Prostate gland (tissue), 2 donors: ENCODE measurements at regions not wholly inside any gene's neighbourhood (a gene's known extent, or its start where the extent isn't known, plus 50 kb on each side); places are given as distances from the start of the nearest gene placed in this dataset.

Experiments
- DNase-seq: peaks from one replicate; pipeline ENCODE4 v3.0.0-alpha.2; 2019; ENCODE audit warnings: low spot score
- H3K27ac ChIP-seq, 2 donors: fragments of 200-600 bp; sonication (generic); 2 replicates each; pipeline ENCODE4 v1.5.1; 2017 to 2019
- H3K27me3 ChIP-seq: fragments of 200-600 bp; sonication (generic); replicated peaks from 2 replicates; pipeline ENCODE4 v1.5.1; 2019; ENCODE audit not compliant: insufficient read depth
- H3K36me3 ChIP-seq, 2 donors: fragments of 200-600 bp; sonication (generic); 1 replicate in 1 of 2; 2 replicates in 1 of 2; pipeline versions ENCODE4 v1.5.1 to v1.8.1; 2017 to 2019
- H3K4me1 ChIP-seq: fragments of 200-600 bp; sonication (generic); replicated peaks from 2 replicates; pipeline ENCODE4 v1.5.1; 2019
- H3K4me3 ChIP-seq, 2 donors: fragments of 200-600 bp; sonication (generic); 2 replicates each; pipeline ENCODE4 v1.5.1; 2017 to 2019
- H3K9me3 ChIP-seq: fragments of 200-600 bp; sonication (generic); 2 replicates; pipeline ENCODE4 v1.5.1; 2017
- CTCF ChIP-seq, 4 experiments: fragments of 200-600 bp in 2 of 4; fragments of 450-650 bp in 2 of 4; sonication (generic) in 2 of 4; IDR thresholded peaks; 1 replicate in 3 of 4; 2 replicates in 1 of 4; pipeline ENCODE4 v1.5.1; 2016 to 2019; ENCODE audit warnings: antibody characterized with exemption in 4 of 4, mild to moderate bottlenecking in 2 of 4, moderate library complexity in 2 of 4
- POLR2A ChIP-seq: fragments of 450-650 bp; IDR thresholded peaks from one replicate; pipeline ENCODE4 v1.6.1; 2016; ENCODE audit warnings: antibody characterized with exemption, mild to moderate bottlenecking
- POLR2AphosphoS5 ChIP-seq: sonication (generic); formaldehyde crosslinking; IDR thresholded peaks from one replicate; pipeline ENCODE4 v1.6.1; 2017; ENCODE audit warnings: antibody characterized with exemption
- WGBS: methylation state at CpG from one replicate; pipeline ENCODE4 v1.1.5; 2018; 5-methylcytosine and 5-hydroxymethylcytosine counted together
- intact Hi-C: fragments of 100-400 bp; cut with DNase I; formaldehyde crosslinking; loops from one replicate; pipeline ENCODE4 v1.14.2; 2022

GRCh38 chr1:103372866-103373265, 152.6 kb upstream of the RNPC3 start:
- intact Hi-C loops = no loop called here
- H3K27ac ChIP-seq = no peak overlapping the region
- no peaks in the 10 kb centered on the region for H3K36me3 ChIP-seq
- H3K4me1 ChIP-seq = no peaks in the 10 kb centered on the region
- TF ChIP-seq POLR2AphosphoS5 (no peak), CTCF (IDR thresholded peaks at IDR 0.05) (no peak), POLR2A (no peak)
- no peaks in the 10 kb centered on the region for H3K27me3 ChIP-seq
- no peak for DNase-seq
- no peak overlapping the region for H3K4me3 ChIP-seq
- no peaks in the 10 kb centered on the region for H3K9me3 ChIP-seq

- no peak overlapping the region for H3K4me3 ChIP-seq
- TF ChIP-seq POLR2A = no peak
- TF ChIP-seq CTCF (IDR thresholded peaks at IDR 0.05) = no peak
- TF ChIP-seq POLR2AphosphoS5 = no peak
- no peak for DNase-seq
- intact Hi-C loops = no loop called here
- no peak overlapping the region for H3K27ac ChIP-seq
- no peaks in the 10 kb centered on the region for H3K27me3 ChIP-seq
- 75% methylated on average over 2 of the region's 2 CpGs for WGBS
- no peaks in the 10 kb centered on the region for H3K36me3 ChIP-seq
- H3K9me3 ChIP-seq = no peaks in the 10 kb centered on the region
- no peaks in the 10 kb centered on the region for H3K4me1 ChIP-seq
Measured at GRCh38 chr1:103371234-103371633, 154.3 kb upstream of the RNPC3 start.

- no peaks in the 10 kb centered on the region for H3K36me3 ChIP-seq
- H3K9me3 ChIP-seq = no peaks in the 10 kb centered on the region
- no peak for DNase-seq
- WGBS = 84% methylated on average over 4 of the region's 4 CpGs
- no peaks in the 10 kb centered on the region for H3K4me1 ChIP-seq
- H3K27ac ChIP-seq = no peak overlapping the region
- no peaks in the 10 kb centered on the region for H3K27me3 ChIP-seq
- no peak overlapping the region for H3K4me3 ChIP-seq
- intact Hi-C loops = no loop called here
- TF ChIP-seq POLR2AphosphoS5 (no peak), CTCF (IDR thresholded peaks at IDR 0.05) (no peak), POLR2A (no peak)
Measured at GRCh38 chr1:103367186-103367585, 158.3 kb upstream of the RNPC3 start.

GRCh38 chr1:103365860-103366569, 159.5 kb upstream of the RNPC3 start:
- no peak overlapping the region for H3K4me3 ChIP-seq

More at GRCh38 chr1:103365860-103366569, 159.5 kb upstream of the RNPC3 start:
- Histone ChIP-seq H3K9me3 (no peaks in the 10 kb centered on the region), H3K4me1 (no peaks in the 10 kb centered on the region), H3K27me3 (no peaks in the 10 kb centered on the region), H3K27ac (no peak overlapping the region), H3K36me3 (no peaks in the 10 kb centered on the region)
- no peak for TF ChIP-seq POLR2AphosphoS5
- no peak for TF ChIP-seq CTCF (IDR thresholded peaks at IDR 0.05)
- no peak for TF ChIP-seq POLR2A
- no peak for DNase-seq
- WGBS = 95% methylated on average over 5 of the region's 5 CpGs
- intact Hi-C loops = no loop called here
